Sigmoid colon (tissue), 4 donors: ENCODE measurements at regions not wholly inside any gene's neighbourhood (a gene's known extent, or its start where the extent isn't known, plus 50 kb on each side); places are given as distances from the start of the nearest gene placed in this dataset.

Source experiments
- CTCF ChIP-seq, 4 experiments: fragments of 450-650 bp in 3 of 4; fragments of 200-600 bp in 1 of 4; IDR thresholded peaks; one replicate each; pipeline ENCODE4 v1.5.1; 2016 to 2019; ENCODE audit warnings: antibody characterized with exemption in 4 of 4, mild to moderate bottlenecking in 3 of 4, moderate library complexity in 2 of 4
- POLR2AphosphoS5 ChIP-seq, 4 donors: sonication (generic); formaldehyde crosslinking; IDR thresholded peaks; one replicate each; pipeline ENCODE4 v1.6.1; 2017; ENCODE audit warnings: antibody characterized with exemption in 4 of 4

- TF ChIP-seq CTCF (IDR thresholded peaks at IDR 0.05) (no peak), POLR2AphosphoS5 (IDR thresholded peaks at IDR 0.05) (peak; percentile 39 to 65 (median 55))
These were observed 210.2 kb upstream of the ACTBL2 start for GRCh38 chr5:57692582-57693487.
